WI38 (cell line): ENCODE measurements at regions not wholly inside any gene's neighbourhood (a gene's known extent, or its start where the extent isn't known, plus 50 kb on each side); places are given as distances from the start of the nearest gene placed in this dataset.

Experiments used
- H3K4me3 ChIP-seq: 2 replicates; pipeline ENCODE4 v1.5.1; 2011; ENCODE audit warnings: low read depth, mild to moderate bottlenecking, control low read depth, low read length
- TF ChIP-seq, protein P1 (sequence below): IDR thresholded peaks from 2 replicates; pipeline ENCODE4 v1.5.1; 2012; ENCODE audit warnings: low read depth, mild to moderate bottlenecking, control low read depth, low read length

DNA sequence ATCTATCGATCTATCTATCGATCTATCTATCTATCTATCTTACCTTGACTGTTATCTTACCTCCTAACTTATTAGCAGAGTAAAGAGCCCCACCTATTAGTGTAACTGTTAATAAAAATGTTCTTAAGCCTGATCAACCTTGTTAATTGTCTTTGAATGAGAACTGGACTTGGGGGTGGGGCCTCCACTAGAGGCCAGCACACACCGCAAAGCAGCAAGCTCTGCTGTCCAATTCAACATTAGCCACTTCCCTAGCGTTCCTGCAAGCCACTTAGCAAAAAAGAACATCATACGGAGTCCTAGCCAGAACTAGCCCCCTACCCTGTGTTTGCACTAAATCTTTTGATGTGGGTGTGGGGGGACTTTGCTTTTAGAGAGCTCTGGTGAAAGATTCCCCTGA lies 515.8 kb downstream of the KDM4C start:
- TF ChIP-seq, protein P1, sequence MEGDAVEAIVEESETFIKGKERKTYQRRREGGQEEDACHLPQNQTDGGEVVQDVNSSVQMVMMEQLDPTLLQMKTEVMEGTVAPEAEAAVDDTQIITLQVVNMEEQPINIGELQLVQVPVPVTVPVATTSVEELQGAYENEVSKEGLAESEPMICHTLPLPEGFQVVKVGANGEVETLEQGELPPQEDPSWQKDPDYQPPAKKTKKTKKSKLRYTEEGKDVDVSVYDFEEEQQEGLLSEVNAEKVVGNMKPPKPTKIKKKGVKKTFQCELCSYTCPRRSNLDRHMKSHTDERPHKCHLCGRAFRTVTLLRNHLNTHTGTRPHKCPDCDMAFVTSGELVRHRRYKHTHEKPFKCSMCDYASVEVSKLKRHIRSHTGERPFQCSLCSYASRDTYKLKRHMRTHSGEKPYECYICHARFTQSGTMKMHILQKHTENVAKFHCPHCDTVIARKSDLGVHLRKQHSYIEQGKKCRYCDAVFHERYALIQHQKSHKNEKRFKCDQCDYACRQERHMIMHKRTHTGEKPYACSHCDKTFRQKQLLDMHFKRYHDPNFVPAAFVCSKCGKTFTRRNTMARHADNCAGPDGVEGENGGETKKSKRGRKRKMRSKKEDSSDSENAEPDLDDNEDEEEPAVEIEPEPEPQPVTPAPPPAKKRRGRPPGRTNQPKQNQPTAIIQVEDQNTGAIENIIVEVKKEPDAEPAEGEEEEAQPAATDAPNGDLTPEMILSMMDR, result 0 out of 2 replicates have a peak, but pooled peaks have one; percentile 34
- no peak overlapping the region for H3K4me3 ChIP-seq

DNA sequence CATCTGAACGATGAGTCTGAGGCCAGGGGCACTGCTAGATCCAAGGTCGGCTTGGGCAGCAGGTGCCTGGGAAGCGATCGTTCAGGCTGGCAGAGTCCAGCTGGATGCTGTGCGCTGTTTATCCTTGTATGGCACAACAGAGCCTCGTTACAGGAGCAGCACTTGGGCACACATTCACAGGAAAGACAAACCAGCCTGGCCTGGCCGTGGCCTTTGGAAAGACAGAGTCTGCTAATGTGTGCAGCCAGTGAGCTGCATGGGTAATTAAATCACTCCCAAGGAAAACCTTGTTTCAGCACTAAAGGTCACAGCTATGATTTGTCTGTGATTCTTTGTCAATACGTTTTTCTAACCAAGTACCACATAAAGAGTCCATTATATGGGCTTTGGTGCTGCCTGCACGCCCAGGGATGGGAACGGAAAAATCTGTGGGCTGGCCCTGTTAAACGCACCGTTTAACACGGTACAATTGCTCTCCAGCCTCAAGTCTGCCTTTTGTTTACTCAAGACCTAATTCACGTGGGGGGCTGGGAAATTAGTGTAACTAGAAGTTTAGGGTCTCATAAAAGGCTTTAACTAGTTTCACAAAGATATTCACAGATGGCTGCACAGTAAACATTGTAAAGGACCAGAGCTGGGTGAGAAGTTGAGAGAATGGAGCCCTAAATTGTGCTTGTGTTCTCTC lies 509.3 kb downstream of the KDM4C start:
- H3K4me3 ChIP-seq, result no peak overlapping the region
- TF ChIP-seq, protein P1, result no peak

DNA sequence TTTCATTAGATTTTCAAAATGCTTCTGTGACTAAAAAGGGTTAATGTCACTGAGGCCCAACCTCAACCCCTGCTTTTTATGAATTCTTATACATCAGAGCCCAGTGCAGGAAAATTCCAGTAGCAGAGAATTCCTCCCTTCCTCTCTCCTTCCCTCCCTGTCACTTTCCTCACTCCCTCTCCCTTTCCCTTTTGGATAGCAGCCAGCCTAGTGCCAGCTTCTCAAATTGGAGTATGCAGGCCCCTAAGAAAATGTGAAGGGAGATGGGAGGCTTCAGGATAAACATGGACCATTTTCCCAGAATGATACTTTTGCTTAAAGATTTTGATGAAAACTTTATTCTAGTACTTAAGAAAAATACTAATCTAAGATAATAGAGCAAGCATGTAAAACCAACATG lies 507.4 kb downstream of the KDM4C start:
- H3K4me3 ChIP-seq, result no peak overlapping the region
- TF ChIP-seq, protein P1, result no peak

DNA sequence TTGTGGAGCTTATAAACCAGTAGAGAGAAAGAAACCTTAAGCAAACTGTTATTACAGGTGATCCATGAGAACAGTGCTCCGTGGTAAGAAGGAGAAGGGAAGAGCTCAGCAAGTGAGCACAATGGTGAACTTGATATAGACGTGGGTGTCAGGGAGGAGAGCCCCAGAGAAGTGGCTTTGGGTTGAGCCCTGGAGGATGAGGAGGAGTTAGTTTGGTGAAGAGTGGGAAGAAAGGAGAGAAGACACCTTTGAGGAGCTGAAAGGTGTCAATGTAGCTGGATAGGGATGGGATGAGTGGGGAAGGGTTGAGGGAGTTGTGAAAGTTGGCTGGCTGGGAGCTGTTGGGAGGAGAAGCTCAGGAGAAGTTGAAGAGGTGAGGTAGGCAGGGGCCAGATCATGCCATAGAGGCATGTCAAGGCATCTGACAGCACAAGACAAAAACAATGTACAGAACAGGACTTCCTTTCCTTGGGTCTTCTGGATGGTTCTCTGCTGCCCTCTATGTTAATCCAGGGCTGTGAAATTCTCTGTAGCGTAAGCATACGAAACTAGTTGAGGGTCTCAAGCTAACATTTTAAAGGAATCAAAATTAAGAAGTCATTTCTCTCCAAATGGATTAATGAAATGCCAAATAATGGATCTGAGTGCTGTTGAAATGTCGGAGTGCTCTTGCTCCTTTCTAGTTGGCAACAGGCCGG lies 501.9 kb downstream of the KDM4C start:
- TF ChIP-seq, protein P1, result no peak
- H3K4me3 ChIP-seq, result no peak overlapping the region

DNA sequence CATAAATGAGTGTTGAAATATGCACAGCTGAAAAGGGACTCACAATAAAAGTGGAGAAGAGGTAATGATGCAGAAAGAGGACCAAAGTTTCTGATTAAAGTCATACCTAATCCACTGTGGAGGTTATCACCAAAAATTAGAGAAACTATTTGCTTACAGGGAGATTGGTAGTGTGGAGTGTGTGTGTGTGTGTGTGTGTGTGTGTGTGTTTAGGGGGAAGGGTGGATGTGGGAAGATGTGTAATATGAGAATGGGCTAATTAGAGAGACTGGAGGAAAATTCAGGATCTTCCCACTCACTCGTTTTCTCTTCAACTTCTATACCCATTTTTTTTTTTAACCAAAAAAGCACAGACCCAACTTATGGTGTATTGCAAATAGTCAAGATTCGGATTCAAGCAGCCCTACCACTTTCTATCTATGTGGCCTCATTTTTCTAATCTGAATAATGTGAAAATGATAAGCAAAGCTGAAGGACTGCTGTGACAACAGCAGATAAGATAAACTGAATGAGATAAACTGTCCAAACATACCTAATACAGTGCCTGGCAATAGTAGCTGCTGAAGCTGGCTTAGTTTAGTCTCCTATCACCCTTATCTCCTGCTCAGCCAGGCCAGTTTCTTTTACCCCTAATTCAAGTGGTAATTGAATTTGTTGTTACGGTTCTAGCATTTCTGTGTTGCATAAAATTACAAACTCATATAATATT lies 501.1 kb downstream of the KDM4C start:
- TF ChIP-seq, protein P1, result no peak

DNA sequence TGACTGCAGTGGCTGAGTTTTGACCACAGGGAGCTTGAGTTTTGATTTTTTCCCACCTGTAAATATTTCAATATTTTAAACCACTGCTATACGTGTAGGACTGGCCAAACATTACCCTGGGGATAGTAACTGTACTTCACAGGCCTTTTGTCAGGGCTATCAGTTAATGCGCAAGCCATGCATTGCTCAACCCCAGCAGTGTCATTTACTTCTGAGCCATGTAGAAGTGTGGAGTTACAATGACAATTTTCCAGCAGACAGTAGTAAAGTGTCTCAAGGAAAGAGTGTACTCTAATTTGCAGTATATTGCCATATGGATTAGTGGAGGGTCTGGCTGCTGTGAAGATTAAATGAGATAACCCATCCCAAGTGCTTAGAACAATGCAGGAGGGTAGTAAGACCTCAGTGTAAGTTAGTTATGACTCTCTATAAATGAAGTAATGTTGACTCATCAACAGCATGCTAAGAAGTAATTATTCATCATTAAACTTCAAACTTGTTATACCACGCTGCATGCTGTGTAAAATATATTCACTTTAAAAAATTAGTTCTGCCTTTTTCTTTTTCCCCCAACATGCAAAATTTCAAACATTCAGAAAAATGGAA lies 489.2 kb downstream of the KDM4C start:
- TF ChIP-seq, protein P1, result no peak
- no peak overlapping the region for H3K4me3 ChIP-seq

More for the DNA sequence above, 501.1 kb downstream of the KDM4C start:
- H3K4me3 ChIP-seq, result no peak overlapping the region
